ENCODE measurements at regions not wholly inside any gene's neighbourhood (a gene's known extent, or its start where the extent isn't known, plus 50 kb on each side); places are given as distances from the start of the nearest gene placed in this dataset.

DNA sequence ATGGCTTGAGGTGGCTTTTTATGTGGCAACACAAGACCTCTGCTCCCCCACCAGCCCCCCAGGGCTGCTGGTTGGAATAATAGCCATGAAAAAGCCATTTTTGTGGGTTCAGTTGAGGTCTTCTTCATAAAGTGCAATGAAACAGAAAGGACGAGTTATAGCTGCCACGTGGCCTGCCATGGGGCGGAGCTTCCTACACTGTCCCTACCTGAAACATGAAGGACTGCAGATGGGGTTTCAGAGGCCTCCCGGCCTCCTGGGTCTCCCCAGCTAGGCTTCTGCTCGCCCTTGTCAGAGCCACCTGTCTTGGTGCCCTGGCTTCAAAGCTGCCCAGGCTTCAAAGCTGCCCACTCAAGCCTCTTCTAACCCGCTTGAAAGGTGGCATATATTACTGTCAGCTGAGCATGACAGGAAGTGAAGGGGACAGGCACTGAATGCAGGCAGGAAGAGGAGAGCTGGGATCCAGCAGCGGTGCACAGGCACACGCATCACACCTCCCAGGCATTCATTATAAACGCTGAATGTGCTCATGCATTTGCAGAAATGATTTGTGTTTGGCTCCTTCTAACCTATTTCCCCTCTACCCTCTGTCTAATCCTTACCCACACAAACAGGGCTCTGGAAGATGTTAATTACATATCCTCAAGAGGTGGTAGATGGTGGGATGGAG is 245.9 kb upstream of the PODXL start:
- Histone ChIP-seq H3K79me2 (ENCODE audit: low read length) (no peaks in the 10 kb centered on the region), H4K20me1 (ENCODE audit: low read length) (no peaks in the 10 kb centered on the region), H3K4me3 (ENCODE audit: low read length) (no peak overlapping the region), H3K9me3 (ENCODE audit: low read length) (no peaks in the 10 kb centered on the region), H3K36me3 (ENCODE audit: low read depth, low read length) (no peaks in the 10 kb centered on the region), H3F3A (ENCODE audit: low read length, unreplicated experiment) (no peaks in the 10 kb centered on the region), H3K27me3 (ENCODE audit: low read length) (peaks cover 65% of the 10 kb centered on the region), H3K9me2 (replicated peaks; ENCODE audit: low read length) (no peaks in the 10 kb centered on the region), H2AFZ (ENCODE audit: low read length) (no peak overlapping the region), H3K4me1 (ENCODE audit: insufficient read depth, low read length) (no peaks in the 10 kb centered on the region), H3K9ac (ENCODE audit: low read length) (no peak overlapping the region), H3K4me2 (ENCODE audit: low read length) (no peak overlapping the region), H3K27ac (ENCODE audit: low read length) (no peak overlapping the region)
- intact Hi-C loops (cut with micrococcal nuclease), result no loop called here
- no peak for DNase-seq
- POLR2A ChIA-PET (ENCODE audit: unreplicated experiment), result no interaction called here
- TF ChIP-seq, protein P1, sequence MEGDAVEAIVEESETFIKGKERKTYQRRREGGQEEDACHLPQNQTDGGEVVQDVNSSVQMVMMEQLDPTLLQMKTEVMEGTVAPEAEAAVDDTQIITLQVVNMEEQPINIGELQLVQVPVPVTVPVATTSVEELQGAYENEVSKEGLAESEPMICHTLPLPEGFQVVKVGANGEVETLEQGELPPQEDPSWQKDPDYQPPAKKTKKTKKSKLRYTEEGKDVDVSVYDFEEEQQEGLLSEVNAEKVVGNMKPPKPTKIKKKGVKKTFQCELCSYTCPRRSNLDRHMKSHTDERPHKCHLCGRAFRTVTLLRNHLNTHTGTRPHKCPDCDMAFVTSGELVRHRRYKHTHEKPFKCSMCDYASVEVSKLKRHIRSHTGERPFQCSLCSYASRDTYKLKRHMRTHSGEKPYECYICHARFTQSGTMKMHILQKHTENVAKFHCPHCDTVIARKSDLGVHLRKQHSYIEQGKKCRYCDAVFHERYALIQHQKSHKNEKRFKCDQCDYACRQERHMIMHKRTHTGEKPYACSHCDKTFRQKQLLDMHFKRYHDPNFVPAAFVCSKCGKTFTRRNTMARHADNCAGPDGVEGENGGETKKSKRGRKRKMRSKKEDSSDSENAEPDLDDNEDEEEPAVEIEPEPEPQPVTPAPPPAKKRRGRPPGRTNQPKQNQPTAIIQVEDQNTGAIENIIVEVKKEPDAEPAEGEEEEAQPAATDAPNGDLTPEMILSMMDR (conservative IDR thresholded peaks at IDR 0.05; ENCODE audit: low read depth, low read length), result no peak
- TF ChIP-seq EZH2phosphoT487 (IDR thresholded peaks at IDR 0.05; ENCODE audit: borderline replicate concordance, low read length), result no peak
- TF ChIP-seq EZH2 (IDR thresholded peaks at IDR 0.05; ENCODE audit: low read length, unreplicated experiment), result no peak
- no TSS peak for BruUV-seq (replicated peaks)
- CTCF ChIA-PET, result no interaction called here
- no peak for ATAC-seq

DNA sequence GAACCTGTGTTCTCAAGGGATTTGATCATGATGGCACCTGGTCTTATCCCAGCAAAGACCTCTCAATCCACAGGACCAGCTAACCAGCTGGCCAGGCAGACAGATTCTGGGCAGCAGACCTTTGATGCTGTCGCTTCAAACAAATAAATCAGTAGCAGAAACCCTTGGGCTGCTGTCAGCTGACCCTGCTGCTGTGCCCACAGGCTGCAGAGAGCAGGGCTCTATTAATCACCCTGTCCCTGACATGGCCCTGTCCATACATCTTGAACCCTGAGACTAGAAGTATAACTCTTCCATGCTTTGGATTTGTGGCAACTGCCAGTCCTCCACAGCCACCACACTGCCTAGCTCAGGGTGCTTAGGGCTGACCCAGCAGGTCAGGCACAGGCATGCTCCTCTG is 244.1 kb upstream of the PODXL start:
- Histone ChIP-seq H3K27ac (ENCODE audit: low read length) (no peak overlapping the region), H3K4me1 (ENCODE audit: insufficient read depth, low read length) (no peaks in the 10 kb centered on the region), H3K9ac (ENCODE audit: low read length) (no peak overlapping the region), H2AFZ (ENCODE audit: low read length) (no peak overlapping the region), H3K27me3 (ENCODE audit: low read length) (peaks cover 48% of the 10 kb centered on the region), H3K36me3 (ENCODE audit: low read depth, low read length) (no peaks in the 10 kb centered on the region), H3K9me3 (ENCODE audit: low read length) (no peaks in the 10 kb centered on the region), H3K4me3 (ENCODE audit: low read length) (no peak overlapping the region), H4K20me1 (ENCODE audit: low read length) (no peaks in the 10 kb centered on the region), H3K4me2 (ENCODE audit: low read length) (no peak overlapping the region), H3F3A (ENCODE audit: low read length, unreplicated experiment) (no peaks in the 10 kb centered on the region), H3K79me2 (ENCODE audit: low read length) (no peaks in the 10 kb centered on the region), H3K9me2 (replicated peaks; ENCODE audit: low read length) (no peaks in the 10 kb centered on the region)
- ATAC-seq (no peak), DNase-seq (no peak)
- no TSS peak for BruUV-seq (replicated peaks)
- ChIA-PET POLR2A (ENCODE audit: unreplicated experiment) (no interaction called here), CTCF (no interaction called here)
- TF ChIP-seq EZH2 (IDR thresholded peaks at IDR 0.05; ENCODE audit: low read length, unreplicated experiment) (no peak), EZH2phosphoT487 (IDR thresholded peaks at IDR 0.05; ENCODE audit: borderline replicate concordance, low read length) (no peak)
- TF ChIP-seq, protein P1 (conservative IDR thresholded peaks at IDR 0.05; ENCODE audit: low read depth, low read length), result no peak
- intact Hi-C loops (cut with micrococcal nuclease), result no loop called here

DNA sequence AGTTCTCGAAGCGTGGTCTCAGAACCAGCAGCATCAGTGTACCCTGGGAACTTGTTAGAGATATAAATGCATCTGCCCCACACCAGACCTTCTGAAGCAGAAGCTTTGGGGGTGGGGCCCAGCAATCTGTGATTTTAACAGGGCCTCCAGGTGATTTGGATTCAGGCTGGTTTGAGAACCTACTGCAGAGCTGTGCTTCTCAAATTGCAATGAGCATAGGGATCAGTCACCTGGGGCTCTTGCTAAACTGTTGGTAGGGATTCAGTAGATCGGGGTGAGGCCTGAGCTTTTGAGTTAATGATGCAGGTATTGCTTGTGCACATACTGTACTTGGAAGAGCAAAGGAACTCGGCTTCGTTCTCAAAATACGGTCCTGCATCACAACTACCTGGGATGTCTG is 243.6 kb upstream of the PODXL start:
- ChIA-PET CTCF (no interaction called here), POLR2A (ENCODE audit: unreplicated experiment) (no interaction called here)
- BruUV-seq (replicated peaks), result no TSS peak
- TF ChIP-seq EZH2 (IDR thresholded peaks at IDR 0.05; ENCODE audit: low read length, unreplicated experiment), result no peak
- TF ChIP-seq, protein P1 (conservative IDR thresholded peaks at IDR 0.05; ENCODE audit: low read depth, low read length), result no peak
- TF ChIP-seq EZH2phosphoT487 (IDR thresholded peaks at IDR 0.05; ENCODE audit: borderline replicate concordance, low read length), result no peak
- Histone ChIP-seq H3K4me1 (ENCODE audit: insufficient read depth, low read length) (no peaks in the 10 kb centered on the region), H3K4me2 (ENCODE audit: low read length) (no peak overlapping the region), H3K9ac (ENCODE audit: low read length) (no peak overlapping the region), H3K36me3 (ENCODE audit: low read depth, low read length) (no peaks in the 10 kb centered on the region), H2AFZ (ENCODE audit: low read length) (no peak overlapping the region), H3K27ac (ENCODE audit: low read length) (no peak overlapping the region), H4K20me1 (ENCODE audit: low read length) (no peaks in the 10 kb centered on the region), H3K4me3 (ENCODE audit: low read length) (no peak overlapping the region), H3F3A (ENCODE audit: low read length, unreplicated experiment) (no peaks in the 10 kb centered on the region), H3K27me3 (ENCODE audit: low read length) (peaks cover 43% of the 10 kb centered on the region), H3K9me3 (ENCODE audit: low read length) (no peaks in the 10 kb centered on the region), H3K79me2 (ENCODE audit: low read length) (no peaks in the 10 kb centered on the region), H3K9me2 (replicated peaks; ENCODE audit: low read length) (no peaks in the 10 kb centered on the region)
- no peak for ATAC-seq
- no peak for DNase-seq
- intact Hi-C loops (cut with micrococcal nuclease), result no loop called here
